BJ (cell line): ENCODE measurements at regions not wholly inside any gene's neighbourhood (a gene's known extent, or its start where the extent isn't known, plus 50 kb on each side); places are given as distances from the start of the nearest gene placed in this dataset.

ENCODE experiments used
- CTCF ChIA-PET: fragments of 350-600 bp; formaldehyde crosslinking; extraction: SDS; loops from one replicate; lab custom pipeline; 2021; ENCODE audit warnings: antibody characterized with exemption, inconsistent platforms; lab: Yijun Ruan, JAX
- POLR2A ChIA-PET: fragments of 300-600 bp; sonication (Branson Sonifier 250); formaldehyde crosslinking; extraction: SDS; loops from one replicate; lab custom pipeline; 2021; ENCODE audit warnings: antibody characterized with exemption; lab: Charles Lee
- DNase-seq: peaks from one replicate; pipeline ENCODE4 v3.0.0-alpha.2; 2011; ENCODE audit warnings: low read depth
- H3K27me3 ChIP-seq: 2 replicates; pipeline ENCODE4 v1.6.0; 2011; ENCODE audit warnings: low read length; ENCODE audit not compliant: control insufficient read depth, insufficient read depth
- H3K36me3 ChIP-seq: 2 replicates; pipeline ENCODE4 v1.5.1; 2011; ENCODE audit warnings: low read length; ENCODE audit not compliant: control insufficient read depth, insufficient read depth
- H3K4me3 ChIP-seq: 2 replicates; pipeline ENCODE4 v1.5.1; 2011; ENCODE audit warnings: low read depth, mild to moderate bottlenecking, control low read depth, low read length
- TF ChIP-seq, protein P1 (sequence below): IDR thresholded peaks from 2 replicates; pipeline ENCODE4 v1.5.1; 2011; ENCODE audit warnings: low read depth, mild to moderate bottlenecking, control low read depth, inconsistent platforms, low read length, moderate library complexity; ENCODE audit not compliant: insufficient read depth

DNA sequence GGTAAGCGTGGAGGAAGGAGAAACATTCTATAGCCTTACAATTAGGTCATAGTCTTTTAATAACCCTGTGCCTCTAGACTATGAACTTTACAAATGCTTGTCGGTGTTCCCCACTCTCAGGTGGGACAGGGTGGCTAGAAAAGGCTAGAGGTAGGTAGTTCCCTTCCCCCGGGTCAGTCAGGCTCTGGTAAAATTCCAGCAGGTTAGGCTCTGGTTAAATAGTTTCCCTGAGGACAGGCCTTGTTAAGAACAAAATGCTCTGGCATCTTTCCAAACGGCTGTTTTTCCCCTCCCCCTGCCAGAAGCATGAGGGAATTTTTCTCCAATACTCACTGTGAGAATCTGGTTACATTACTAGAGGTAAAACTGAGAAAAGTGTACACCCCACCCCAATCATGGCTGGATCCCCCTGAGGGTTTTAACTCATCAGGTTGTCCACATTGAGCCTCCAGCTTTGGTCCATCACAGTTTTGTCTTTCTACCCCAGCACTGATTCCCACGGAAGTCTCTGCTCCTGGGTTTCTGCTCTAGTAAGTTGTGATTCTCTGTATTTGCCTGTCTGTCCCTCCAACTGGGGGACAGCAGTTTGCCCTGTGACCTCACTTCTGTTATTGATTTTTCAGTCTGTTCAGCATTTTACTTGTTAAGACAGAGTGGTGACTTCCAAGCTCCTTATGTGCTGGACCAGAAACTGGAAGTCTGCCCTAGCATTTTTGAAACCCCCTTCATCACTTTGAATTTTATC lies 84.7 kb upstream of the ADGRF1 start:
- no peak overlapping the region for H3K4me3 ChIP-seq
- H3K27me3 ChIP-seq = no peaks in the 10 kb centered on the region
- DNase-seq = no peak
- POLR2A ChIA-PET = no interaction called here
- no peaks in the 10 kb centered on the region for H3K36me3 ChIP-seq
- TF ChIP-seq, protein P1, sequence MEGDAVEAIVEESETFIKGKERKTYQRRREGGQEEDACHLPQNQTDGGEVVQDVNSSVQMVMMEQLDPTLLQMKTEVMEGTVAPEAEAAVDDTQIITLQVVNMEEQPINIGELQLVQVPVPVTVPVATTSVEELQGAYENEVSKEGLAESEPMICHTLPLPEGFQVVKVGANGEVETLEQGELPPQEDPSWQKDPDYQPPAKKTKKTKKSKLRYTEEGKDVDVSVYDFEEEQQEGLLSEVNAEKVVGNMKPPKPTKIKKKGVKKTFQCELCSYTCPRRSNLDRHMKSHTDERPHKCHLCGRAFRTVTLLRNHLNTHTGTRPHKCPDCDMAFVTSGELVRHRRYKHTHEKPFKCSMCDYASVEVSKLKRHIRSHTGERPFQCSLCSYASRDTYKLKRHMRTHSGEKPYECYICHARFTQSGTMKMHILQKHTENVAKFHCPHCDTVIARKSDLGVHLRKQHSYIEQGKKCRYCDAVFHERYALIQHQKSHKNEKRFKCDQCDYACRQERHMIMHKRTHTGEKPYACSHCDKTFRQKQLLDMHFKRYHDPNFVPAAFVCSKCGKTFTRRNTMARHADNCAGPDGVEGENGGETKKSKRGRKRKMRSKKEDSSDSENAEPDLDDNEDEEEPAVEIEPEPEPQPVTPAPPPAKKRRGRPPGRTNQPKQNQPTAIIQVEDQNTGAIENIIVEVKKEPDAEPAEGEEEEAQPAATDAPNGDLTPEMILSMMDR = no peak
- CTCF ChIA-PET = no interaction called here

DNA sequence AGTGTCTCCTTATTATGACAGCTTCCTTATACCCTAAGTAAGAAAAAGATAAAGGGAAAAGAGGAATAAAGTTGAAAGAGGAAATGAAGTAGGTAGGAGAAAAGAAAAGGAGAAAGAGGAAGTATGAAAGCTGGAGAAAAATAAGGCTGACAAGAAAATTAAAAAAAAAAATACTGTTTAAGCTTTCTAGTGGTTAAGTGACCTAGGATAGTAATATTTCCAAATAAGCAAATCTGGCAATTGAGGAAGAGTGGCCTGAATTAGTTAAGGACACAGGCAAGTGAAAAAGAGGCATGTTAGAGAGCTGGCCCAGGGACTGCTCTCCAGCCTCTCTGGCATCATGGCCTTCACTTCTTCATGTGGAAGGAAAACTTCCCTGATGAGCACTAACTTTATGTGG lies 76.5 kb upstream of the ADGRF1 start:
- ChIA-PET POLR2A (no interaction called here), CTCF (interaction anchor here (0.9 kb wide), 1 partner anchor 130 kb away, joined by 3 read pairs; no protein-coding TSS in a partner anchor)
- Histone ChIP-seq H3K36me3 (no peaks in the 10 kb centered on the region), H3K4me3 (no peak overlapping the region), H3K27me3 (no peaks in the 10 kb centered on the region)
- no peak for DNase-seq
- TF ChIP-seq, protein P1 = no peak

DNA sequence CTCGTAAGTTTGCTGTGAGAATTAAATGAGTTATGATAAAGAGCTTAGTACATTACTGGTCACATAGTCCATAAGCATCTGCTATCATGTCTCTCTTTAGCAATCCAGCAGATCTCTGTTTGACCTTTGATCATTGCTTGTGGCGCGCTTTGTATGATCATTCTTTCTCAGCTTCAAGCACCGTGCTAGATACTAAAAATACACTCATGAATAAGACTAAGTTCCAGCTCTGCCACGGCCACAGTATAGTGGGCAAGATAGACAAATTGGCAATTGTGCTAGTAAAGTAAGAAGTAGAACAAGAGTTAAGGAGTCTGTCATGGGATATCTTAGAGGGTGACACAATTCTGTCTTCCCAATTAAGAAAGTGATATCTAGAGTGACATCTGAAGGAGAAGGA lies 75.2 kb upstream of the ADGRF1 start:
- ChIA-PET POLR2A (no interaction called here), CTCF (interaction anchor here (0.7 to 0.8 kb wide), 2 partner anchors 12 to 446 kb away, joined by 3 read pairs; no protein-coding TSS in a partner anchor)

DNA sequence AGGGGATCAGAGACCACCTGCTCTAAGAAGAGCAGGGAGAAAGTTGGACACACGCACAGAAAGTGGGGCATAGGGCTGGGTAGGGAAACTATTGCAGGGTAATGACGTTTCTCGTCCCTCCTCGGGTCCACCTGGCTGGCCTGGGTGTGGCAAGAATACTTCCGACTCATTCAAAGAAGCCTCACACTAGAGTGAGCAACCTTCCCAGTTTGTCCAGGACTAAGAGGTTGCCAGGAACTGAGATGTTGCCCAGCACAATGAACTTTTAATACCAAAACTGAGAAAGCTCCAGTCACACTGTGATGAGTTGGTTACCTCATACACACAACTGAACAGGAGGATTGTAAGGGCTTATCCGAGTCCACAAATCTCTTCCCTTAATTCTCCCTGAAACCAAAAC lies 74.5 kb upstream of the ADGRF1 start:
- Histone ChIP-seq H3K27me3 (no peaks in the 10 kb centered on the region), H3K4me3 (no peak overlapping the region), H3K36me3 (no peaks in the 10 kb centered on the region)
- POLR2A ChIA-PET = no interaction called here
- CTCF ChIA-PET = interaction anchor here (0.6 to 0.8 kb wide), 3 partner anchors 12 to 193 kb away, joined by 3 to 5 read pairs (median 3); partner anchors contain the start of gene TNFRSF21
- no peak for DNase-seq
- TF ChIP-seq, protein P1 = no peak

More for the DNA sequence above, 75.2 kb upstream of the ADGRF1 start:
- DNase-seq = no peak
- TF ChIP-seq, protein P1 = no peak
- H3K4me3 ChIP-seq = no peak overlapping the region
- no peaks in the 10 kb centered on the region for H3K27me3 ChIP-seq
- no peaks in the 10 kb centered on the region for H3K36me3 ChIP-seq

DNA sequence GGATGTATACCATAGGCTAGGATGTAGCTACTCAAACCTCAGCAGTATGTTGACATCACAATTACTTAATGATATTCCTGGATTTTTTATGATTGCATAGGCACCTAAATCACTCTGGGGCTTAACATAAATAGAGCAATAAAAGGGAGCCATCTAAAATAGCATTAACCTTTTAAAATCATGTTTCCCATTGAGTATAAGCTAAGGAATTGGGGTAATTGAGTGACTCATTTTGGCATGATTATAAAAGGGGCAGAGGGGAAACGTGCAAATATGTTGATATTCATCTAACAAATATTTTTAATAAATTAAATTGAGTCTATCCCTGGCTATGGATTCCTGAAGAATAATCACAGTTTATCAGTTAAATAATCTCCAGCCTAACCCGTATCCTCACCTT lies 74.0 kb upstream of the ADGRF1 start:
- DNase-seq = no peak
- no peak overlapping the region for H3K4me3 ChIP-seq
- no peaks in the 10 kb centered on the region for H3K36me3 ChIP-seq
- no peaks in the 10 kb centered on the region for H3K27me3 ChIP-seq
- POLR2A ChIA-PET = interaction anchor here (0.6 kb wide), 1 partner anchor 18 kb away, joined by 13 read pairs; no protein-coding TSS in a partner anchor
- CTCF ChIA-PET = interaction anchor here (0.6 to 0.8 kb wide), 2 partner anchors 137 to 193 kb away, joined by 3 to 5 read pairs; partner anchors contain the start of gene TNFRSF21
- TF ChIP-seq, protein P1 = no peak
